ENCODE measurements at regions not wholly inside any gene's neighbourhood (a gene's known extent, or its start where the extent isn't known, plus 50 kb on each side); places are given as distances from the start of the nearest gene placed in this dataset.

DNA sequence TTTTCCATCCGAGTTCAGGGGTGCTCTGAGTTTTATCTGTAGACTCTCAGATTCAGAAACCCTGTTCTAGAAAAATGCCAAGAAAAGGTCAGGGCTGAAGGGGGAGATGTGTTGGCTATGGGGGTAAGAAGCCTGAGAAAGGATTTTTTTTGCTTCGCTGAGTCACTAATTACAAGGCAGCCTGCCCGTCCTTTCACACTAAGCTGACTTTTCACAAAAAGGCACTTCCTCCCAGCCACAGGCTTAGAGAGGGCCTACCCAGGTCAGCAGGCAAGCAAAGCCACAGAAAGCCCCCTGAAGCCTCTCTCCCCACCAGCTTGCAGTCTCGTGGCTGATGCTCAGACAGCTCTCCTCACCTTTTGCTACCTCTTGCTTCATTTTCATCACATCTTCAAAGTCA, 192.6 kb upstream of the PRICKLE2 start:
- no peak for DNase-seq
- peaks cover 0 to 8% of the 10 kb centered on the region in 2 donors for H3K4me1 ChIP-seq
- H3K4me3 ChIP-seq (replicated peaks in 1 of 3): no peak overlapping the region
- no peaks in the 10 kb centered on the region for H3K9me3 ChIP-seq
- H3K27ac ChIP-seq: peak overlapping the region in 1 of 3 donors; percentile 31
- H3K36me3 ChIP-seq: no peaks in the 10 kb centered on the region
- intact Hi-C loops (cut with DNase I): no loop called here
- 56 to 57% methylated on average over 4 of the region's 4 CpGs for WGBS, 2 donors
- TF ChIP-seq POLR2A (IDR thresholded peaks at IDR 0.05): no peak
- TF ChIP-seq, protein P1, sequence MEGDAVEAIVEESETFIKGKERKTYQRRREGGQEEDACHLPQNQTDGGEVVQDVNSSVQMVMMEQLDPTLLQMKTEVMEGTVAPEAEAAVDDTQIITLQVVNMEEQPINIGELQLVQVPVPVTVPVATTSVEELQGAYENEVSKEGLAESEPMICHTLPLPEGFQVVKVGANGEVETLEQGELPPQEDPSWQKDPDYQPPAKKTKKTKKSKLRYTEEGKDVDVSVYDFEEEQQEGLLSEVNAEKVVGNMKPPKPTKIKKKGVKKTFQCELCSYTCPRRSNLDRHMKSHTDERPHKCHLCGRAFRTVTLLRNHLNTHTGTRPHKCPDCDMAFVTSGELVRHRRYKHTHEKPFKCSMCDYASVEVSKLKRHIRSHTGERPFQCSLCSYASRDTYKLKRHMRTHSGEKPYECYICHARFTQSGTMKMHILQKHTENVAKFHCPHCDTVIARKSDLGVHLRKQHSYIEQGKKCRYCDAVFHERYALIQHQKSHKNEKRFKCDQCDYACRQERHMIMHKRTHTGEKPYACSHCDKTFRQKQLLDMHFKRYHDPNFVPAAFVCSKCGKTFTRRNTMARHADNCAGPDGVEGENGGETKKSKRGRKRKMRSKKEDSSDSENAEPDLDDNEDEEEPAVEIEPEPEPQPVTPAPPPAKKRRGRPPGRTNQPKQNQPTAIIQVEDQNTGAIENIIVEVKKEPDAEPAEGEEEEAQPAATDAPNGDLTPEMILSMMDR (IDR thresholded peaks at IDR 0.05): no peak
- no peaks in the 10 kb centered on the region for H3K27me3 ChIP-seq

DNA sequence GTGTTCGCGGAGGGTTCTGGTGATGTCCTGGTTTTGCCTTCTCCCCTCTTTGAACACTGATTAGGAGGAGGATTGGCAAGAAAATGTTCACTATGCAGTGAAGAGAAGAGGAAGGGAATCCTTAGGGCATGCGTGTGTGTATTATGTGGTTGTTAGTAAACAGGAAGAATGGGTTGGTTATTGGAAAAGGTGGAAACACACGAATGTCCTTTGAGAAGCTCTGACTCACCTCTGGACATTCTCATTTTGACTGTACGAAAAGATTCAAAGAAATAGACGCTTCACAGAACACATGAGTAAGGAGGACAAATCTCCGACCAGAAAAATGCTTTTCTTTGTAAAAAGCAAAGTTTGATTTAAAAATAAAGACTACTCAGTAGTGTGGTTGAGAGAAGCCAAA, 188.8 kb upstream of the PRICKLE2 start:
- Histone ChIP-seq H3K36me3 (no peaks in the 10 kb centered on the region), H3K27me3 (no peaks in the 10 kb centered on the region), H3K4me3 (replicated peaks in 1 of 3) (no peak overlapping the region), H3K9me3 (no peaks in the 10 kb centered on the region), H3K4me1 (peaks cover 0 to 8% of the 10 kb centered on the region in 2 donors), H3K27ac (no peak overlapping the region)
- intact Hi-C loops (cut with DNase I): no loop called here
- WGBS, 2 donors: 88 to 89% methylated on average over 7 of the region's 7 CpGs
- TF ChIP-seq POLR2A (IDR thresholded peaks at IDR 0.05): no peak
- TF ChIP-seq, protein P1 (IDR thresholded peaks at IDR 0.05): no peak
- no peak for DNase-seq

GRCh38 chr3:64411101-64411500, 185.8 kb upstream of the PRICKLE2 start:
- Histone ChIP-seq H3K27ac (no peak overlapping the region), H3K27me3 (no peaks in the 10 kb centered on the region), H3K36me3 (no peaks in the 10 kb centered on the region), H3K9me3 (no peaks in the 10 kb centered on the region), H3K4me1 (no peaks in the 10 kb centered on the region), H3K4me3 (replicated peaks in 1 of 3) (no peak overlapping the region)
- no peak for DNase-seq
- intact Hi-C loops (cut with DNase I): no loop called here
- 75 to 76% methylated on average over 4 of the region's 4 CpGs for WGBS, 2 donors
- TF ChIP-seq, protein P1 (IDR thresholded peaks at IDR 0.05): no peak
- TF ChIP-seq POLR2A (IDR thresholded peaks at IDR 0.05): no peak

- intact Hi-C loops (cut with DNase I): no loop called here
- DNase-seq: no peak
- 80 to 91% methylated on average over 6 of the region's 6 CpGs for WGBS, 2 donors
- Histone ChIP-seq H3K9me3 (no peaks in the 10 kb centered on the region), H3K36me3 (no peaks in the 10 kb centered on the region), H3K27me3 (no peaks in the 10 kb centered on the region), H3K4me3 (replicated peaks in 1 of 3) (no peak overlapping the region), H3K4me1 (no peaks in the 10 kb centered on the region), H3K27ac (no peak overlapping the region)
- TF ChIP-seq, protein P1 (IDR thresholded peaks at IDR 0.05): no peak
- TF ChIP-seq POLR2A (IDR thresholded peaks at IDR 0.05): no peak
These were observed 185.0 kb upstream of the PRICKLE2 start for GRCh38 chr3:64410226-64410625.

- no peak for TF ChIP-seq POLR2A (IDR thresholded peaks at IDR 0.05)
- TF ChIP-seq, protein P1 (IDR thresholded peaks at IDR 0.05): no peak
- intact Hi-C loops (cut with DNase I): loop anchor here (10.0 kb wide), 1 partner anchor 184 kb away; the partner anchor contains the start of gene PRICKLE2
- Histone ChIP-seq H3K4me3 (replicated peaks in 1 of 3) (no peak overlapping the region), H3K9me3 (no peaks in the 10 kb centered on the region), H3K27ac (no peak overlapping the region), H3K36me3 (no peaks in the 10 kb centered on the region), H3K4me1 (no peaks in the 10 kb centered on the region), H3K27me3 (no peaks in the 10 kb centered on the region)
- DNase-seq: no peak
These were observed 183.5 kb upstream of the PRICKLE2 start for GRCh38 chr3:64408770-64409169.
